Spinal cord (tissue), 9 donors: ENCODE measurements at regions not wholly inside any gene's neighbourhood (a gene's known extent, or its start where the extent isn't known, plus 50 kb on each side); places are given as distances from the start of the nearest gene placed in this dataset.
A peak's percentile ranks its signal among the peaks of the same experiment; 100 is the strongest.

Experiments
- DNase-seq, 6 donors: peaks; one replicate each; pipeline versions ENCODE4 v3.0.0 to v3.0.0-alpha.2; 2013 to 2015; ENCODE audit warnings: low spot score in 6 of 6, low read depth in 4 of 6
- H3K27ac ChIP-seq: one replicate; pipeline ENCODE4 v1.5.1; 2013; ENCODE audit warnings: low read depth, low read length, control low read depth
- H3K27me3 ChIP-seq: one replicate; pipeline ENCODE4 v1.6.1; 2013; ENCODE audit warnings: low read length; ENCODE audit not compliant: control insufficient read depth, insufficient read depth
- H3K36me3 ChIP-seq: one replicate; pipeline ENCODE4 v1.6.1; 2013; ENCODE audit warnings: low read length; ENCODE audit not compliant: control insufficient read depth, insufficient read depth
- H3K4me1 ChIP-seq: one replicate; pipeline ENCODE4 v1.6.1; 2013; ENCODE audit warnings: low read length; ENCODE audit not compliant: control insufficient read depth, insufficient read depth
- H3K4me3 ChIP-seq: one replicate; pipeline ENCODE4 v1.5.1; 2013; ENCODE audit warnings: low read depth, low read length, control low read depth
- H3K9me3 ChIP-seq: one replicate; pipeline ENCODE4 v1.6.1; 2013; ENCODE audit warnings: low read length; ENCODE audit not compliant: control insufficient read depth, insufficient read depth
- WGBS: methylation state at CpG from one replicate; pipeline ENCODE4 v1.1.5; 2013; ENCODE audit warnings: missing lambda C conversion rate; ENCODE audit not compliant: insufficient coverage; 5-methylcytosine and 5-hydroxymethylcytosine counted together
- donor health status: healthy.

GRCh38 chr10:20635570-20635969 lies 261.5 kb downstream of the NEBL start:
- no peak for DNase-seq
- no peak overlapping the region for H3K27ac ChIP-seq
- no peak overlapping the region for H3K4me3 ChIP-seq
- no peaks in the 10 kb centered on the region for H3K27me3 ChIP-seq
- no peaks in the 10 kb centered on the region for H3K9me3 ChIP-seq
- no peaks in the 10 kb centered on the region for H3K36me3 ChIP-seq
- H3K4me1 ChIP-seq = no peaks in the 10 kb centered on the region

- peak in 2 of 6 donors; percentile 8 to 9 for DNase-seq
Observed at GRCh38 chr10:20634839-20635238, 262.3 kb downstream of the NEBL start.

GRCh38 chr10:20633714-20634113 lies 263.4 kb downstream of the NEBL start:
- no peak for DNase-seq
- no peaks in the 10 kb centered on the region for H3K9me3 ChIP-seq
- no peaks in the 10 kb centered on the region for H3K27me3 ChIP-seq
- H3K36me3 ChIP-seq = no peaks in the 10 kb centered on the region
- no peak overlapping the region for H3K27ac ChIP-seq
- H3K4me3 ChIP-seq = no peak overlapping the region
- no CpG with 5 or more reads among the region's 4 CpGs for whole genome bisulfite sequencing
- no peaks in the 10 kb centered on the region for H3K4me1 ChIP-seq

More at GRCh38 chr10:20634839-20635238, 262.3 kb downstream of the NEBL start:
- Histone ChIP-seq H3K27ac (no peak overlapping the region), H3K36me3 (no peaks in the 10 kb centered on the region), H3K4me1 (no peaks in the 10 kb centered on the region), H3K27me3 (no peaks in the 10 kb centered on the region), H3K9me3 (no peaks in the 10 kb centered on the region), H3K4me3 (no peak overlapping the region)
- WGBS = 63% methylated on average over 1 of the region's 4 CpGs

- Histone ChIP-seq H3K4me1 (no peaks in the 10 kb centered on the region), H3K27me3 (no peaks in the 10 kb centered on the region), H3K27ac (no peak overlapping the region), H3K9me3 (no peaks in the 10 kb centered on the region), H3K36me3 (no peaks in the 10 kb centered on the region), H3K4me3 (no peak overlapping the region)
- peak in 1 of 6 donors; percentile 11 for DNase-seq
- no CpG with 5 or more reads among the region's 2 CpGs for WGBS
Observed at GRCh38 chr10:20632696-20633095, 264.4 kb downstream of the NEBL start.

GRCh38 chr10:20631229-20631628 lies 265.9 kb downstream of the NEBL start:
- peak in 1 of 6 donors; percentile 21 for DNase-seq
- Histone ChIP-seq H3K27ac (no peak overlapping the region), H3K4me1 (no peaks in the 10 kb centered on the region), H3K4me3 (no peak overlapping the region), H3K36me3 (no peaks in the 10 kb centered on the region), H3K9me3 (no peaks in the 10 kb centered on the region), H3K27me3 (no peaks in the 10 kb centered on the region)
- WGBS = 100% methylated on average over 1 of the region's 1 CpG

- Histone ChIP-seq H3K4me3 (no peak overlapping the region), H3K27me3 (no peaks in the 10 kb centered on the region), H3K4me1 (no peaks in the 10 kb centered on the region), H3K9me3 (no peaks in the 10 kb centered on the region), H3K27ac (no peak overlapping the region), H3K36me3 (no peaks in the 10 kb centered on the region)
- no peak for DNase-seq
- no CpG with 5 or more reads among the region's 1 CpG for WGBS
Observed at GRCh38 chr10:20630092-20630643, 266.9 kb downstream of the NEBL start.

GRCh38 chr10:20627946-20628507 lies 269.1 kb downstream of the NEBL start:
- Histone ChIP-seq H3K9me3 (no peaks in the 10 kb centered on the region), H3K27me3 (no peaks in the 10 kb centered on the region), H3K27ac (no peak overlapping the region), H3K4me3 (no peak overlapping the region), H3K36me3 (no peaks in the 10 kb centered on the region), H3K4me1 (no peaks in the 10 kb centered on the region)
- WGBS = no CpG with 5 or more reads among the region's 3 CpGs
- no peak for DNase-seq

- H3K36me3 ChIP-seq = no peaks in the 10 kb centered on the region
- H3K4me3 ChIP-seq = no peak overlapping the region
- H3K4me1 ChIP-seq = no peaks in the 10 kb centered on the region
- DNase-seq = no peak
- WGBS = no CpG with 5 or more reads among the region's 1 CpG
- no peaks in the 10 kb centered on the region for H3K27me3 ChIP-seq
- no peak overlapping the region for H3K27ac ChIP-seq
- H3K9me3 ChIP-seq = no peaks in the 10 kb centered on the region
Observed at GRCh38 chr10:20627087-20627486, 270.0 kb downstream of the NEBL start.

- Histone ChIP-seq H3K4me3 (no peak overlapping the region), H3K27ac (no peak overlapping the region), H3K27me3 (no peaks in the 10 kb centered on the region), H3K9me3 (no peaks in the 10 kb centered on the region), H3K4me1 (no peaks in the 10 kb centered on the region), H3K36me3 (no peaks in the 10 kb centered on the region)
- no peak for DNase-seq
- WGBS = no CpG with 5 or more reads among the region's 1 CpG
Observed at GRCh38 chr10:20625868-20626267, 271.2 kb downstream of the NEBL start.

GRCh38 chr10:20624642-20625041 lies 272.5 kb downstream of the NEBL start:
- H3K27ac ChIP-seq = no peak overlapping the region
- WGBS = no CpG with 5 or more reads among the region's 4 CpGs
- H3K4me3 ChIP-seq = no peak overlapping the region
- H3K36me3 ChIP-seq = no peaks in the 10 kb centered on the region
- no peak for DNase-seq
- H3K27me3 ChIP-seq = no peaks in the 10 kb centered on the region
- no peaks in the 10 kb centered on the region for H3K9me3 ChIP-seq
- no peaks in the 10 kb centered on the region for H3K4me1 ChIP-seq
